ENCODE measurements at regions not wholly inside any gene's neighbourhood (a gene's known extent, or its start where the extent isn't known, plus 50 kb on each side); places are given as distances from the start of the nearest gene placed in this dataset.

DNA sequence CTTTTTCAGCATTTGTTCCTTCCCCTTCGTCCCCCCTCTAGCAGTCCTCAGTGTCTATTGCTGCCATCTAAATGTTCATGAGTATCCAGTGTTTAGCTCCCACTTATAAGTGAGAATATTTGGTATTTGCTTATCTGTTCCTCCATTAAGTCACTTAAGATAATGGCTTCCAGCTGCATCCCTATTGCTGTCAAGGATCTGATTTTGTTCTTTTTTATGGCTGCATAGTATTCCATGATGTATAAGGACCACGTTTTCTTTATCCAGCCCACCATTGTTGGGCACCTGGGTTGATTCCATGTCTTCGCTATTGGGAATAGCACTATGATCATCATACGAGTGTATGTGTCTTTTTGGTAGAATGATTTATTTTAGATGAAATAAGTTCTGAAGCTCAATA, 166.9 kb upstream of the NCK2 start:
- no peak for DNase-seq (ENCODE audit: low read depth, low spot score)
- no peak overlapping the region for H3K4me3 ChIP-seq (ENCODE audit: low read length)

GRCh38 chr2:105576440-105577241, 168.1 kb upstream of the NCK2 start:
- no peak overlapping the region for H3K4me3 ChIP-seq (ENCODE audit: low read length)
- peak; percentile 39 for DNase-seq (ENCODE audit: low read depth, low spot score)

DNA sequence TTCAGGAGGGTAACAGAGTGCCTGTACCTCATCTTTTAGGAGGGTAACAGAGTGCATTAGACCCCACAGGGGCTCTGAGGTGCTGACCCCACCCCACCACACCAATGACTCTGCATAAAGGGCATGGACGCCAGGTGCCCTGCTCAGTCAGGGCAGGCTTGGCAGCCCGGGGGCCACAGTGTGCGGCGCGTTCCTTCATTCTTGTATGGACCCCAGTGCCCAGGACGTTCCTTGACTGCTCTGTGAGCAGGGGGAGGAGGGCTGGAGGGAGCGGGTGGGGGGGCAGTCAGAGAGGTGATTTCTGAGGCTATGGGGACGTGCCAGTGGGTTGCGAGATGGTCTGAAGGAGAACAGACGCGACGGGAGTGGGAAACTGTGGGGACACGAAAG, 168.7 kb upstream of the NCK2 start:
- no peak overlapping the region for H3K4me3 ChIP-seq (ENCODE audit: low read length)
- DNase-seq (ENCODE audit: low read depth, low spot score), result no peak

- no peak overlapping the region for H3K4me3 ChIP-seq (ENCODE audit: low read length)
- no peak for DNase-seq (ENCODE audit: low read depth, low spot score)
Observed at GRCh38 chr2:105575499-105576025, 169.2 kb upstream of the NCK2 start.

DNA sequence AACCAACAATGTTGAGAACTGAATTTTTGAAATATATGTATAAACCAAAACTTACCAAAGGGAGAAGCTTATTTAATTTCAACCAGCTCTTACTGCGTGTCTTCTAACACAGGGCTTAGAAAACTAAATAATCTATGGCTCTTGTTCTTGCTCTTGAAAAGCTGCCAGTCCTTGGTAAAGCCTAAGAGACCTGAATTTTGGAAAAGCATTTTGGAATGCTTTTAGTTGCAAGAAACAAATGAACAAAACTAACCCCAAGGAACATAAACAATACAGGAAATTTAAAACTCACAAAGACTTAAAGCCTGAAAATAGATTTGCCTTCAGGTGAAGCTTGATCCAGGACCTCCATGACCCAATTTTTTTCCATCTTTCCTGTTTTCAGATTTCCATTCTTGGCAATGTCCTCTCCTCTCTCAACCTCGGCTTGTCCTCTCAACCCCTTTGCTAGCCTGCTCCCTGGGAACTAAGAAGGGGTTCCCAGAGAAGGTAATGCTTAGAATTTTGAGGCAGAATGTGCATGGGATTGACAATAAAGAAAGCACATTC, 169.8 kb upstream of the NCK2 start:
- H3K4me3 ChIP-seq (ENCODE audit: low read length), result no peak overlapping the region
- DNase-seq (ENCODE audit: low read depth, low spot score), result no peak

- DNase-seq (ENCODE audit: low read depth, low spot score), result no peak
- H3K4me3 ChIP-seq (ENCODE audit: low read length), result no peak overlapping the region
Observed at GRCh38 chr2:105573910-105574655, 170.6 kb upstream of the NCK2 start.

DNA sequence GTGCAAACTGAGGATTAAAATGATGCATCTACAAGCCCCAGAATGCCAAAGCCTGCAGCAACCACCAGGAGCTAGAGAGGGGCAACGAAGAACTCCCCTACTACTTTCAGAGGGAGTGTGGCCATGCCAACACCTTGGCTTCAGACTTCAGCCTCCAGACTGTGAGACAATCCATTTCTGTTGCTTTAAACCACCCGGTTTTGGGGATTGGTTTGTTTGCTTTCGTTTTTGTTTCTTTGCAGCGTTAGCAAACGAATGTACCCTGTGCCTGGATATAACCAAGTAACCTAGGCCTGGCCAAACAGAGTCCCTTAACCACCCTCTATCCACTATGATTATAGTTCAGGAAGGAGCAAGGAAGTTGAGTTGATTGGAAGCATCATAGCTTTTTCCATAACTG, 171.2 kb upstream of the NCK2 start:
- no peak for DNase-seq (ENCODE audit: low read depth, low spot score)
- H3K4me3 ChIP-seq (ENCODE audit: low read length), result no peak overlapping the region

DNA sequence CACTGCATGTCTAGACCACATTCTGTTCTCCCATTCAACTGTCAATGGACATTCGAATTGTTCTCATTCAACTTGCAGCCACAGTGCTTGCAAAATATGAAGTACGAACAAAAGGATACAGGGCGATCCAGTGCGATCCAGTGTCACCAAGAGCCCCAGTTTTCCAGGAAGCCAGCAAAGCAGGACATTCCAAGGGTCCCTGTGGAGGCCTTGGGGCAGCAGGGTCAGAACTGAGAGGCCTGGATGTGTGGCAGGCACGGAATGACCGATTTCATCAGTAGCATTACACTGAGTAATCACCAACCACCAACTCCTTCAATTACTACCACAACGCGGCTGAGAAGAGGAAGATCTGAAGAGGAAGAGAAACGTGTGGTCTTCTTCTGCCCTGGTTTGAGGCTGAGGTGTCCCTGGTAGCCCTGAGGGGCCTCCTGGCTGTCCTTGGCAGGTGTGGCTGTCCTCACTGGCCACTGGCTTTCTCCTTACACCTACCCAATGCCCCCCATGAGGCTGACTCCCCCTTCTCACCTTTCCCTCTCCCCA, 172.7 kb upstream of the FHL2 start:
- no peak overlapping the region for H3K4me3 ChIP-seq (ENCODE audit: low read length)
- no peak for DNase-seq (ENCODE audit: low read depth, low spot score)

DNA sequence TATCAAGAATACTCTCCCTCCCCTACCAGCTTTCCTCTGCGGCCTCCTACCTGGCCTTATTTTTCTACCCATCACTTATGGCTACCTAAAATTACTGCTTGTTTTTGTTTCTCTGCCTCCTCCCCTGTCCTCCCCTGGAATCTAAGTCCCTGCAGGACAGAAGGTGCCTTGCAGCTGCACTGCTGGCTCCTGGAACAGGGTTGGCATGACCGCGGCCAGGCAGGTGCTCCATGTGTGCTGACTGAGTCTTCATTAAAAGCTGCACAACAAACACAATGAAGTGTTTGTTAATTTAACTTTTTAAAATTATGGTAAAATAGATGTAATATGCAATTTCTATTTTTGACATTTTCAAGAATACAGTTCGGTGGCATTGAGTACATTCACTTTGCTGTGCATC, 171.9 kb upstream of the FHL2 start:
- no peak overlapping the region for H3K4me3 ChIP-seq (ENCODE audit: low read length)
- no peak for DNase-seq (ENCODE audit: low read depth, low spot score)

DNA sequence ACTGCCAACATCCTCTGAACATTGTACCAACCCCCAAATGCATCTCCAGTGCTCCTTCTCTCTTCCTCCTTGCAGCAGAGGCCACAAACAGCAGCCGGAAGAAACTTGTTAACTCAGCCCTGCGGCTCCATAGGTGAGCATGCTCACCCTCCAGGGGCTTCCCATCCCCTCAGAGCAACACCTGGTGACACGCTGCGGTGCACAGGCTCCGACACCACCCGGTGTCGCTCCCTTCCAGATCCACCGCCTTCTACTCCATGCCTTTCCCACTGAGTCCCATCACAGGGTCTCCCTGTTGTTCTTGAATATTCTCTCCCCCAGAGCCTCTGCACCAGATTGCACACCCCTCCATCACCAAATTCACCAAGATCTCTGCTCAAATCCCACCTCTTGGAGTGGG, 171.5 kb upstream of the FHL2 start:
- no peak overlapping the region for H3K4me3 ChIP-seq (ENCODE audit: low read length)
- no peak for DNase-seq (ENCODE audit: low read depth, low spot score)

DNA sequence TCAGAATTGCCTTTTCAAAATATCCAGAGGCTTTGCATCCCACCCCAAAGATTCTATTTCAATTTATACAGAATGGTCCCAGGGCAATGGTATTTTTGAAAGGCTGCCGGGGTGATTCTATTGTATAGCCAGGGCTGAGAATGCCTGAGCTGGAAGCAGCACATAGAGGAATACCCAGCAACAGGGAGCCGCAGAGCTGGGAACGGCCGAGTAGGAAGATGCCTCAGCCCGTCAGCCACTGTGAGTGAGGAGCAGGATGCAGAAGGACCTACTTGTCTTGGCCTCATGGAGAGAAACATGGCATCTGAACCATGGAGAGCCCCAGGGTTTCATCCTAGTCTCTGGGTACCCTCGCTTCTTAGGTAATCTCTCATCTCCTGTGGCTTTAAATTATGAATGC, 170.8 kb upstream of the FHL2 start:
- DNase-seq (ENCODE audit: low read depth, low spot score), result no peak
- H3K4me3 ChIP-seq (ENCODE audit: low read length), result no peak overlapping the region

- no peak overlapping the region for H3K4me3 ChIP-seq (ENCODE audit: low read length)
- no peak for DNase-seq (ENCODE audit: low read depth, low spot score)
Observed at GRCh38 chr2:105567996-105568494, 169.2 kb upstream of the FHL2 start.

DNA sequence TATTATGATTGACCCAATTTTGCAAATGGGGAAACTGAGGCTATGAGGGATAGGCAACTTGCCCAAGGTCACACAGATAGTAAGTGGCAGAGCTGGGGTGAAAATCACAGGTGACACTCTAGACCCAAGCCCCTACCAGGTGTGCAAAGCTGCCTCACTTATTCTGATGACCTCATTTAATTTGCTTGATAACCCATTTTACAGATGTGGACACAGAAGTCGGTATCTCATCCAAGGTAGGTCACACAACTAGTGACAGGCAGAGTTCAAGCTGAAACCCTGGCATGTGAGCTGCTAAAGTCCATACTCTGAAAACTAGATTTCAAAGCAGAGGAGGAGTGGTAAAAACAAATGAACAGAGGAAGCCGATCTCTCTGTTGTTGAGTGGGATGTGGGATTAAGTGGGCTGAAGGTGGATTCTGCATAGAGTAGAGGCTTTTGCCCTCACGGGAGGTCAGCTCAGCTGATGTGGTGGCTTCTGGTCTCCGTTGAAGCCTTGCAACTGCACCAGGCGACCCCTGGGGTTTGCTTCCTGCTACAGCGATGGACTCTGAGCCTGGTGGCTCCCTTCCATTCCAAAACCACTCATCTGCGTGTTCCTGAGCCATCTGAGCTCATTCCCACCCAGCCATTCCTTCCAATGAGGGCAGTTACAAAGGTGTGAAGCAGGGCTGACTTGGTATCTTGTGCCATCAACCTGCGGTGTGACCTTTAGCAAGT, 164.3 kb upstream of the FHL2 start:
- no peak overlapping the region for H3K4me3 ChIP-seq (ENCODE audit: low read length)
- no peak for DNase-seq (ENCODE audit: low read depth, low spot score)

- DNase-seq (ENCODE audit: low read depth, low spot score), result no peak
- no peak overlapping the region for H3K4me3 ChIP-seq (ENCODE audit: low read length)
Observed at GRCh38 chr2:105561401-105561800, 162.6 kb upstream of the FHL2 start.

- no peak overlapping the region for H3K4me3 ChIP-seq (ENCODE audit: low read length)
- no peak for DNase-seq (ENCODE audit: low read depth, low spot score)
Observed at GRCh38 chr2:105560157-105560556, 161.3 kb upstream of the FHL2 start.

- DNase-seq (ENCODE audit: low read depth, low spot score), result peak; percentile 8
Observed at GRCh38 chr2:105557021-105557920, 158.4 kb upstream of the FHL2 start.

GRCh38 chr2:105556366-105556765, 157.5 kb upstream of the FHL2 start:
- DNase-seq (ENCODE audit: low read depth, low spot score), result no peak
- no peak overlapping the region for H3K4me3 ChIP-seq (ENCODE audit: low read length)

More at GRCh38 chr2:105557021-105557920, 158.4 kb upstream of the FHL2 start:
- no peak overlapping the region for H3K4me3 ChIP-seq (ENCODE audit: low read length)

DNA sequence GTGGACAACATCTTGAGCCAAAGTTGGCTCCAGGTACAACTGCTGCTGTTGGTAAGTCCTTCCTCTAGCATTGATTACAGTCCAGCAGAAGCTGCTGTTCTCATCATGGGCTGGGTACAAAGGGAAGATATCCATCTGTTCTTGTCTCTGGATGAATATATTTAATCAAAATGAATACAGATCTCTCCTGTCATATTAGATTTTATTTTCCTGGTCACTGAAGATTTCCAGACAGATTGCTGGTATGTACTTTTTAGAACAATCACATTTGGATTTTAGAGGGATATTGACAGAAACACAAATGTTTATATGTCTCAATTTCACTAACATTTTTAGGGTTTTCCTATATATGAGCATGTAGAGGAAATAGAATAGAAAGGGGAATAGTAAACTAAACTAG, 155.4 kb upstream of the FHL2 start:
- H3K4me3 ChIP-seq (ENCODE audit: low read length), result no peak overlapping the region
- no peak for DNase-seq (ENCODE audit: low read depth, low spot score)

Data from Jurkat, Clone E6-1 (cell line).